ENCODE measurements at regions not wholly inside any gene's neighbourhood (a gene's known extent, or its start where the extent isn't known, plus 50 kb on each side); places are given as distances from the start of the nearest gene placed in this dataset.
"Not testable (repeated sequence)": the region's sequence is repeated elsewhere in the genome, so short reads cannot be mapped to it uniquely, and the experiment has no call there.

DNA sequence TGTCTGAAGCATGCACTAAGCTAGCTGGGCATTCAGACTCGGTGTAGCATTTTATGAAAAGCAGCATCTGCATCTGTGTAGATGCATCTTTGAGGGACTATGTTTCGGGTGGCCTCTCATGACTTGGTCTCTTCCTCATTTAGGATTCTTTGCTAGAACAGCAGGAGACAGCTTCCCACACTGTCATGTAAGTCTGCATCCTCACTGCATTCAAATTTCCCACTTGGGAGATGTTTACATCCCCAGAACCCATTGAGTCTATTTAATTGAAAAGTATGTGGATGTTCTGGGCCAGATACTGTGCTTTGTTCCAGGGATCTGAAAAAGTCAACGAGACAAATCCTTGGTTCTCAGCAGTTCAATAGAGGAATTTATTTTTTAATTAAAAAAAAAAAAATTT lies 198.6 kb upstream of the EEF2KMT start:
- ATAC-seq: no peak
- TF ChIP-seq, protein P1, sequence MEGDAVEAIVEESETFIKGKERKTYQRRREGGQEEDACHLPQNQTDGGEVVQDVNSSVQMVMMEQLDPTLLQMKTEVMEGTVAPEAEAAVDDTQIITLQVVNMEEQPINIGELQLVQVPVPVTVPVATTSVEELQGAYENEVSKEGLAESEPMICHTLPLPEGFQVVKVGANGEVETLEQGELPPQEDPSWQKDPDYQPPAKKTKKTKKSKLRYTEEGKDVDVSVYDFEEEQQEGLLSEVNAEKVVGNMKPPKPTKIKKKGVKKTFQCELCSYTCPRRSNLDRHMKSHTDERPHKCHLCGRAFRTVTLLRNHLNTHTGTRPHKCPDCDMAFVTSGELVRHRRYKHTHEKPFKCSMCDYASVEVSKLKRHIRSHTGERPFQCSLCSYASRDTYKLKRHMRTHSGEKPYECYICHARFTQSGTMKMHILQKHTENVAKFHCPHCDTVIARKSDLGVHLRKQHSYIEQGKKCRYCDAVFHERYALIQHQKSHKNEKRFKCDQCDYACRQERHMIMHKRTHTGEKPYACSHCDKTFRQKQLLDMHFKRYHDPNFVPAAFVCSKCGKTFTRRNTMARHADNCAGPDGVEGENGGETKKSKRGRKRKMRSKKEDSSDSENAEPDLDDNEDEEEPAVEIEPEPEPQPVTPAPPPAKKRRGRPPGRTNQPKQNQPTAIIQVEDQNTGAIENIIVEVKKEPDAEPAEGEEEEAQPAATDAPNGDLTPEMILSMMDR (IDR thresholded peaks at IDR 0.05 in 4 of 5, conservative IDR thresholded peaks at IDR 0.05 in 1 of 5): no peak
- no peak for TF ChIP-seq POLR2A (IDR thresholded peaks at IDR 0.05)
- Histone ChIP-seq H3K4me3 (no peak overlapping the region), H3K27me3 (no peaks in the 10 kb centered on the region), H3K27ac (no peak overlapping the region), H3K9me3 (no peaks in the 10 kb centered on the region), H3K36me3 (no peaks in the 10 kb centered on the region), H3K4me1 (no peaks in the 10 kb centered on the region)
- intact Hi-C loops (cut with DNase I; ENCODE audit: low total_unique reads): no loop called here
- in situ Hi-C loops (cut with MboI; ENCODE audit: low sequenced_read_pairs in 4 of 4): no loop called here
- DNase-seq: no peak

DNA sequence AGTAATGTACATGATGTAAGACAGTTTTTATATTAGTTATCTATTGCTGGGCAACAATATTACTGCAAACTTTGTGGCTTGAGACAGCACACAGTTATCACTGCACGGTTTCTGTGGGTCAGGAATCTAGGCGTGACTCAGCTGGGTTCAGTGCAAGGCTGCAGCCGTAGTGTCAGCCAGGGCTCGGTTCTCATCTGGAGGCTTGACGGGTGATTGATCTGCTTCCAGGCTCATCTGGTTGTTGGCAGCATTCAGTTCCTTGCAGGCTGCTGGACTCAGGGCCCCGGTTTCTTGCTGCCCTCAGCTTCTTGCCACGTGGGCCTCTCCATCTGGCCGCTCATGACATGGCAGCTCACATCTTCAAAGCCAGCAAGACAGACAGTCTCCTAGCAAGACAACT lies 197.7 kb upstream of the EEF2KMT start:
- DNase-seq; H3K4me3 ChIP-seq; H3K9me3 ChIP-seq; intact Hi-C loops (cut with DNase I; ENCODE audit: low total_unique reads); H3K4me1 ChIP-seq; ATAC-seq; in situ Hi-C loops (cut with MboI; ENCODE audit: low sequenced_read_pairs in 4 of 4); H3K27me3 ChIP-seq; H3K36me3 ChIP-seq; H3K27ac ChIP-seq: not testable (repeated sequence)

DNA sequence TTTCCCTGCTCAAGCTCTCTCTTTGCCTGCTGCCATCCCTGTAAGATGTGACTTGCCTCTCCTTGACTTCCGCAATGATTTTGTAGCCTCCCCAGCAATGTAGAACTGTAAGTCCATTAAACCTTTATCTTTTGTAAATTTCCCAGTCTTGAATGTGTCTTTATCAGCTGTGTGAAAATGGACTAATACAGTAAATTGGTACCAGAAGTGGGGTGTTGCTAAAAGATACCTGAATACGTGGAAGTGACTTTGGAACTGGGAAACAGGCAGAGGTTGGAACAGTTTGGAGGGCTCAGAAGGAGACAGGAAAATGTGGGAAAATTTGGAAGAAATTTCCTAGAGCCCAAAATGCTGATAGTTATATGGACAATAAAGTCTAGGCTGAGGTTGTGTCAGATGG lies 184.6 kb upstream of the EEF2KMT start:
- H3K9me3 ChIP-seq; H3K4me3 ChIP-seq; H3K27me3 ChIP-seq; intact Hi-C loops (cut with DNase I; ENCODE audit: low total_unique reads); H3K36me3 ChIP-seq; H3K4me1 ChIP-seq; in situ Hi-C loops (cut with MboI; ENCODE audit: low sequenced_read_pairs in 4 of 4); H3K27ac ChIP-seq; ATAC-seq; DNase-seq: not testable (repeated sequence)

DNA sequence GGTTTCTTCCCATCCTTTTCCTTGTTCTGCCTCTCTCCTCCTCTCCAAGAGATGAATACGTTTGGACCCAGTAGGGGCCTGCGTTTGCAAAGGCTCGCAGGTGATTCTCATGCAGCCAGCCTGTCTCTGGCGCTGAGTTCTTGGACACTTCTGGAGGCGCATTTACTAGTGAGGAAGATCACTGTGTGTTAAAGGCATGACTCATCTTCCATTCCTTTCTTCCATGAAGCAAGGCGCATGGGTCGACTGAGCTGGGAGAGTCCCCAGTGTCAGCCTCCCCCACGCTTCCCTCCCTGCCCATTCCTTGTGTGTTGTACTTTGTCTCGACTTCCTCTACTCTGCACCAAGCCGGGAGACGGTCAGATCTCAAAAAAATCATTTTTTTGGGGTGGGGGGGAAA lies 159.9 kb upstream of the EEF2KMT start:
- ATAC-seq (no peak), DNase-seq (no peak)
- Histone ChIP-seq H3K27ac (no peak overlapping the region), H3K4me1 (no peaks in the 10 kb centered on the region), H3K9me3 (no peaks in the 10 kb centered on the region), H3K36me3 (no peaks in the 10 kb centered on the region), H3K4me3 (no peak overlapping the region), H3K27me3 (no peaks in the 10 kb centered on the region)
- TF ChIP-seq, protein P1 (IDR thresholded peaks at IDR 0.05 in 4 of 5, conservative IDR thresholded peaks at IDR 0.05 in 1 of 5): no peak
- TF ChIP-seq POLR2A (IDR thresholded peaks at IDR 0.05): no peak
- in situ Hi-C loops (cut with MboI; ENCODE audit: low sequenced_read_pairs in 4 of 4): no loop called here
- intact Hi-C loops (cut with DNase I; ENCODE audit: low total_unique reads): no loop called here

DNA sequence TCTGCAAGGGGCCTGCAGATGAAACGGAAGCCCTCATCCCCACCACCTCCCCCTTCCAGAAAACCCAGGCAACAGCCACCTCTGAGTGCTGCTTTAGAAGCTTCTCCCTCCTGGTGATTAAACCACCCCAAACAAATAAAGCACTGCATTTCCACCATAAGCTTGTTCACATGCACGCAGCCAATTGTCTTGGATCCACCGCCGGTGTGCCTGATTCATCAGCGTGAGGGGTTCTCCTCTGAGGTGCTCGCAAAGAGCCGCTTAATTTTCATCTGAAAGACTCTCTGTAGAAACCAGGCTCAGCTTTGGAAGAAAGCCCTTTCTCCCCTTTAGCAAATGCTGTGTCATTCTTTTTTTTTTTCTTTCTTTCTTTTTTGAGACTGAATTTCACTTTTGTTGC lies 155.2 kb upstream of the EEF2KMT start:
- DNase-seq (no peak), ATAC-seq (no peak)

DNA sequence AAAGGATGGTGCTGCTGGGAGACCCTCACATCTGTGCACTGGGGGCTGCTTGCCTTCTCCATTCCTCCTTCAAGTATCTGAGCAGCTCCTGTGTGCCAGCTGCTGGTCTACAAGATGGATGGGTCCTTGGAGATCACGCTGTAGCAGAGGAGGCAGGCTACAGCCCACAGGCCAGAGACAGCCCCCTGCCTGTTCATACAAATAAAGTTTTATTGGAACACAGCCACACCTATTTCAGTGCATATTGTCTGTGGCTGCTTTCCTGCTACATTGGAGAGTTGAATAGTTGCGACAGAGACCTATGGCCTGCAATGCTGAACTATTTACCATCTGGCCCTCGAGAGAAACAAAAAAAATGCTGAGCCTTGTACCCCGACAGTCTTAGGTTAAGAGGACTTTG lies 149.8 kb upstream of the EEF2KMT start:
- in situ Hi-C loops (cut with MboI; ENCODE audit: low sequenced_read_pairs in 4 of 4): loop anchor here in 2 of 4 donors (25.0 kb wide), 1 partner anchor 1390 kb away; no protein-coding TSS in a partner anchor
- DNase-seq; H3K36me3 ChIP-seq; H3K4me3 ChIP-seq; H3K9me3 ChIP-seq; H3K27ac ChIP-seq; H3K27me3 ChIP-seq; intact Hi-C loops (cut with DNase I; ENCODE audit: low total_unique reads); H3K4me1 ChIP-seq; ATAC-seq: not testable (repeated sequence)

More for the DNA sequence above, 155.2 kb upstream of the EEF2KMT start:
- Histone ChIP-seq H3K36me3 (no peaks in the 10 kb centered on the region), H3K4me1 (no peaks in the 10 kb centered on the region), H3K27ac (no peak overlapping the region), H3K4me3 (no peak overlapping the region), H3K9me3 (no peaks in the 10 kb centered on the region), H3K27me3 (no peaks in the 10 kb centered on the region)
- TF ChIP-seq, protein P1 (IDR thresholded peaks at IDR 0.05 in 4 of 5, conservative IDR thresholded peaks at IDR 0.05 in 1 of 5): no peak
- TF ChIP-seq POLR2A (IDR thresholded peaks at IDR 0.05): no peak
- intact Hi-C loops (cut with DNase I; ENCODE audit: low total_unique reads) (no loop called here), in situ Hi-C loops (cut with MboI; ENCODE audit: low sequenced_read_pairs in 4 of 4) (no loop called here)

DNA sequence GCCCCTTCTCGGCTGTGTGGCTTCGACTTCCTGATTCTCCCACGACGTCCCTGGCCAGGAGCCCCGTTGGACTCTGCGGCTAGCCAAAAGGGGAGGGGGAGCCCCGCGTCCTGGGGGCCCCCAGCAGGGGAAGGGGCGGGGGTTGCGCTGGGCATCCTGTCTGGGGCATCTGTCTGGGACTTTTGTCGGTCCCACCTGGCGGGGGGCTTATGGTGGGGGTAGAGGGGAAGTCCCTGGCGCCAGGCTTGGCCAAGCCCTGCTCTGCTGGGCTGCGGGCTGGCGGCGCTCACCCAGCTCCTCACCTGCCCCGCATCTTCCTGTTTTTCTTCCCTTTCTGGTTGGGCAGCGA lies 142.7 kb upstream of the EEF2KMT start:
- H3K4me3 ChIP-seq; H3K9me3 ChIP-seq; ATAC-seq; DNase-seq; H3K4me1 ChIP-seq; intact Hi-C loops (cut with DNase I; ENCODE audit: low total_unique reads); H3K27me3 ChIP-seq; H3K27ac ChIP-seq; H3K36me3 ChIP-seq: not testable (repeated sequence)
- in situ Hi-C loops (cut with MboI; ENCODE audit: low sequenced_read_pairs in 4 of 4): loop anchor here in 2 of 4 donors (25.0 kb wide), 1 partner anchor 1397 kb away; no protein-coding TSS in a partner anchor
